Cardiac muscle cell (in vitro differentiated cells and primary cell): ENCODE measurements at regions not wholly inside any gene's neighbourhood (a gene's known extent, or its start where the extent isn't known, plus 50 kb on each side); places are given as distances from the start of the nearest gene placed in this dataset.

Experiments
- DNase-seq, 2 donors: peaks; one replicate each; pipeline versions ENCODE4 v3.0.0 to v3.0.0-alpha.2; 2010 to 2017; ENCODE audit warnings: low read depth in 1 of 2, low spot score in 1 of 2
- H3K27ac ChIP-seq: fragments of 200-600 bp; sonication (generic); 2 replicates; pipeline ENCODE4 v1.5.1; 2016
- H3K27me3 ChIP-seq: fragments of 200-600 bp; sonication (generic); 2 replicates; pipeline ENCODE4 v1.6.0; 2016; ENCODE audit warnings: control low read depth
- H3K36me3 ChIP-seq: fragments of 200-600 bp; sonication (generic); 2 replicates; pipeline ENCODE4 v1.5.1; 2016; ENCODE audit warnings: control low read depth
- H3K4me1 ChIP-seq: fragments of 200-600 bp; sonication (generic); 2 replicates; pipeline ENCODE4 v1.8.1; 2017; ENCODE audit warnings: low read depth, mild to moderate bottlenecking, mixed run types
- H3K4me3 ChIP-seq: fragments of 200-600 bp; sonication (generic); 2 replicates; pipeline ENCODE4 v1.5.1; 2016; ENCODE audit warnings: mild to moderate bottlenecking
- H3K9me3 ChIP-seq: fragments of 200-600 bp; sonication (generic); 2 replicates; pipeline ENCODE4 v1.5.1; 2017; ENCODE audit warnings: low read depth, mild to moderate bottlenecking, control low read depth
- TF ChIP-seq, protein P1 (sequence below): IDR thresholded peaks from 2 replicates; pipeline ENCODE4 v1.5.1; 2012; ENCODE audit warnings: low read depth, mild to moderate bottlenecking, low read length

DNA sequence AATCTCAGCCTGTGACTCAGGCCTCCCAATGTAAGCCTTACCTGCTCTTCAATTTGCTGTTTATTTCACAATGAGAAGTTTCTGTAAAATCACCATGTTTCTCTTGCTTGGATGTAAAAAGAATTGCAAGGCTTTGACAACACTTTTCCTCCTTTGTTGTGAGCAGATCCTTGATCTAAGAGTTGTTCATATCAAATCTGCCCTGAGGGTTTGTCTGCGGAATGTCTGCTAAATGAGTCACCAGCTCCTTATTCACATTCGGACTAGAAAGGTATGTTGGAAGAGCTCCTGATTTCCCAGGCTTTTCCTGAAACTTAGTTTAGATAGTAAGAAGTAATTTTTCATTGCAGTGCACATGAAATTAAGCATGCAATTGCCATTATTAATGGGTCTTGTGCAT, 268.2 kb upstream of the TCF4 start:
- peak in 1 of 2 donors; percentile 66 for DNase-seq

DNA sequence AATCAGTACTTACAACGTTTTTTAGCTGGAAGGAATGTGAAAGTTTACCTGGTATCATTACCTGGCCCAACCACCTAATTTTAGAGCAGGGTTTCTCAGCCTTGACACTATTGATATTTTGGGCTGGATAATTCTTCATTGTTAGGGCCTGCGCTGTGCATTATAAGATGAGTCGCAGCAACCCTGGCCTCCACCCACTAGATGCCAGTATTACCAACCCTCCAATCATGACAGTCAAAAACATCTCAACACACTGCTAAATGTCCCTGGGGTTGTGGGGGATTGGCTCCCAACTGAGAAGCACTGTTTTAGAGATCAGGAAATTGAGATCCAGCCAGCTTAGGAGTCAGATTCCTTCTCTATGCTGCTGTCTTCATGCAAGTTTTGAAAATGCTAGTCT, 265.3 kb upstream of the TCF4 start:
- no peaks in the 10 kb centered on the region for H3K9me3 ChIP-seq
- H3K36me3 ChIP-seq = no peaks in the 10 kb centered on the region
- H3K27me3 ChIP-seq = no peaks in the 10 kb centered on the region
- TF ChIP-seq, protein P1, sequence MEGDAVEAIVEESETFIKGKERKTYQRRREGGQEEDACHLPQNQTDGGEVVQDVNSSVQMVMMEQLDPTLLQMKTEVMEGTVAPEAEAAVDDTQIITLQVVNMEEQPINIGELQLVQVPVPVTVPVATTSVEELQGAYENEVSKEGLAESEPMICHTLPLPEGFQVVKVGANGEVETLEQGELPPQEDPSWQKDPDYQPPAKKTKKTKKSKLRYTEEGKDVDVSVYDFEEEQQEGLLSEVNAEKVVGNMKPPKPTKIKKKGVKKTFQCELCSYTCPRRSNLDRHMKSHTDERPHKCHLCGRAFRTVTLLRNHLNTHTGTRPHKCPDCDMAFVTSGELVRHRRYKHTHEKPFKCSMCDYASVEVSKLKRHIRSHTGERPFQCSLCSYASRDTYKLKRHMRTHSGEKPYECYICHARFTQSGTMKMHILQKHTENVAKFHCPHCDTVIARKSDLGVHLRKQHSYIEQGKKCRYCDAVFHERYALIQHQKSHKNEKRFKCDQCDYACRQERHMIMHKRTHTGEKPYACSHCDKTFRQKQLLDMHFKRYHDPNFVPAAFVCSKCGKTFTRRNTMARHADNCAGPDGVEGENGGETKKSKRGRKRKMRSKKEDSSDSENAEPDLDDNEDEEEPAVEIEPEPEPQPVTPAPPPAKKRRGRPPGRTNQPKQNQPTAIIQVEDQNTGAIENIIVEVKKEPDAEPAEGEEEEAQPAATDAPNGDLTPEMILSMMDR = no peak
- H3K4me3 ChIP-seq = no peak overlapping the region
- no peak overlapping the region for H3K27ac ChIP-seq
- DNase-seq = no peak
- H3K4me1 ChIP-seq = peaks cover 5% of the 10 kb centered on the region

More for the DNA sequence above, 268.2 kb upstream of the TCF4 start:
- Histone ChIP-seq H3K4me1 (peaks cover 10% of the 10 kb centered on the region), H3K4me3 (no peak overlapping the region), H3K27ac (no peak overlapping the region), H3K27me3 (no peaks in the 10 kb centered on the region), H3K36me3 (no peaks in the 10 kb centered on the region), H3K9me3 (no peaks in the 10 kb centered on the region)
- TF ChIP-seq, protein P1 = no peak

DNA sequence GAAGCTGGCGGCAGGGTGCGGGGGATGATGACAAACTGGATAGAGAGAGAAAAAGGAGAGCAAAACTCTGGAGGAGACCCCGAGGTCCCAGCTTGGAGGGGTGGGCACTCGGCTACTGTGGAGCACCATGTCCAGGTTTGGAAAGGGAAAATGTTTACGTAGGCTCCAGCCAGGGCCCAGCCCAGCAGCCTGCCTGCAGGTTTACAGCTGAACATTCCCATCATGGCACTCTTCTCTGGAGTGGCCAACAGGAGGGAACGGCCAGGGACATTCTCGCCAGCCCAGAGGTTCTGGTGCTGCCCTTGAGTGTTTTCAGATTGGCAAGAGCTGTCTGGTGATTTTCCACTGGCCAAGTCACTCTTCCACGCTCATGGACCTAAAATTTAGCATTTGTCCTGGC, 262.9 kb upstream of the TCF4 start:
- Histone ChIP-seq H3K9me3 (no peaks in the 10 kb centered on the region), H3K27ac (no peak overlapping the region), H3K27me3 (no peaks in the 10 kb centered on the region), H3K4me3 (no peak overlapping the region), H3K36me3 (no peaks in the 10 kb centered on the region), H3K4me1 (no peaks in the 10 kb centered on the region)
- TF ChIP-seq, protein P1 = no peak
- no peak for DNase-seq

DNA sequence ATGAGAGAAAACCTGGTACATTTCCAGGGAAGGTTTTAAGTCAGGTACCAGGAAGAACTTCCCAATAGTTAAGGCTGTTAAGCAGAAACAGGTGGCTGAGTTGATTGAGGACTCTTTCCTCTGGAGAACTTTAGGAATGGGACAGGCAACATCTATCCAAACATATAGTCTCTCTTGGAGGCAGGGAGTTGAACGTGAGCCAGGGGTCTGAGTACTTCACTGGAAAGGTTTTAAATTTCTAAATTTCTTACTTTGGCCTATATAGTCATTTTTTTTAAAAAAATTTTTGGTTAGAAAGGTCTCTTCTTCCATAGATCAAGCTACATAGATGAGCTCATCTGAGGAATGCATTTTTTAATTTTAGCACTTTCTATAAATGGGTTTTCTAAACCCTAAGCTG, 261.4 kb upstream of the TCF4 start:
- H3K27ac ChIP-seq = no peak overlapping the region
- no peak overlapping the region for H3K4me3 ChIP-seq
- H3K36me3 ChIP-seq = no peaks in the 10 kb centered on the region
- H3K4me1 ChIP-seq = no peaks in the 10 kb centered on the region
- TF ChIP-seq, protein P1 = no peak
- DNase-seq = no peak
- no peaks in the 10 kb centered on the region for H3K9me3 ChIP-seq
- no peaks in the 10 kb centered on the region for H3K27me3 ChIP-seq

DNA sequence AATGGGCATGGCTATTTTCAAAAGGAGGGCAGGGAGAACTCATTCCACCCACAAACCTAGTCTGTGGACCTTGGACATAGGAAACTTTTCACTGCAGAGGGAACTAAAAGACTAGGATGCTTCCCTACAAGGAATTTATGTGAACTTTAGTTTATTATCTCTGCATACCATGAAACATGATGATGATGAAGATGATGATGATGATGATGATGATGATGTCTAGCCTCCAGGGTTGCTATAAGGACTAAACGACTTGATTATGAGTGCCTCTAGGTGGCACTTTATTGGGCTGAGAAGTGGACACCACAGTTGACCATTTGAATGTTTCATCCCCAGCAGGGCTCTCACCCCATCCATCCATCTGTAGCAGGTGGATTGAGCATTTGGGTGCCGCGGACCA, 260.0 kb upstream of the TCF4 start:
- Histone ChIP-seq H3K27me3 (no peaks in the 10 kb centered on the region), H3K4me1 (no peaks in the 10 kb centered on the region), H3K36me3 (no peaks in the 10 kb centered on the region), H3K27ac (no peak overlapping the region), H3K4me3 (no peak overlapping the region), H3K9me3 (no peaks in the 10 kb centered on the region)
- DNase-seq = no peak
- TF ChIP-seq, protein P1 = no peak

DNA sequence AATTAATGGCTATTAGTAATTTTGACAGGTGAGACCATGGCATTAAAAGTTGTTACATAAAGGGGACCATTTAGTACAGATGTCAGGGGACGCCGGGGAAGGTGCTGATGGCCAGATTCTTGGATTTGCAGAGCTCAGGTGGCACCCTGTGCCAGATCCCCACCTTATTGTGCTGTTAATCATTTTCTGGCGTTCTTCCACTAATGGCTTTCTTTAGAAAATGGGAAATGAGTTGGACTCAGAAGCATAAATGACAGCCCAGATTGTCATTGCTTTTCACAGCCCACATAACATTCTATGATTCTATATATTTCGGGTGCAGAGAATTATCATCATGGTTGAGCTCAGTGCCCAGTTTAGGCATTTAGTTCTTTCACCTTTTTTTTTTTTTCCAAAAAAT, 257.2 kb upstream of the TCF4 start:
- no peaks in the 10 kb centered on the region for H3K9me3 ChIP-seq
- no peak for DNase-seq
- no peak overlapping the region for H3K27ac ChIP-seq
- TF ChIP-seq, protein P1 = no peak
- no peak overlapping the region for H3K4me3 ChIP-seq
- no peaks in the 10 kb centered on the region for H3K36me3 ChIP-seq
- H3K27me3 ChIP-seq = no peaks in the 10 kb centered on the region
- H3K4me1 ChIP-seq = no peaks in the 10 kb centered on the region
